ENCODE measurements at regions not wholly inside any gene's neighbourhood (a gene's known extent, or its start where the extent isn't known, plus 50 kb on each side); places are given as distances from the start of the nearest gene placed in this dataset.

DNA sequence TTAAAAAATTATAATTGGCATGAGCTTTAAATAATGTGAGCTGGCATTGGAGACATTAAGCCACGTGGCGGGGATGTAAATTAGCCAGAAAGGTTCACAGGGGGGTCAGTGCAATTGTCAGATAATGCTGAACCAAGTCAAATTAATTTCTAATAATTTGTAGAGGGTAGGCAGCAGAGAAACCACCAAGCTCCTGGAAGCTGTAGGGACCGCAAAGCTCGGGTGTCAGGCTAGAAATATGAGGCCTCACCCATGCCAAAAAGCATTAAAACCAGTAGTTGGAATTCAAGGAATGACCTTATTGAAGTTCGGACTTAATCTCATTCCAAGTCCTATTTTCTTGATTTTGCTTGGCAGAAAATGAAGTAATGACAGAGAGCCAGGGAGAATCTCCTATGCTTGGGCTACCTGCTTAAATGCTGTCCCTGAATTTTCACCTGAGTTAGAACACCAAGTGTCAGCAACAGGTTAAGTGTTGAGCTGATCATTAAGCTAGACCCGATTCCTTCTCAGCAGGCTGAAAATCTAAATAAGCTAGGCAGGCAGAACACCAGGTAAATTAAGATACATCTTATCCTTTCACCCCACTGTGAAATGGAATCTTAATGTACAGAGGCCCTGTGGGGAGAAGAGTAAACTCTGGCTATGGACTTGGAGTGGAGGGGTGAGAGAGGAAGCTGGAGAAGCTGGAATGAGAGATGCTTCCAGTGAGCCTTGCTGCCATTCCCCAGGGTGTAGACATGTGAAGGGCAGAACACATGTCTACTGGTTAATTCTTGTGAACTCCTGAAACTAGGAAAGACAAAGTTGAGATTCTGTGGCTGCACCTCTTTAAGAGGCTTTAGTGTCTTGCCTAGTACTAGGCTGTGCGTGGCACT lies 520.0 kb downstream of the SLC4A3 start:
- TF ChIP-seq POLR2AphosphoS5 (IDR thresholded peaks at IDR 0.05), result no peak
- TF ChIP-seq, protein P1, sequence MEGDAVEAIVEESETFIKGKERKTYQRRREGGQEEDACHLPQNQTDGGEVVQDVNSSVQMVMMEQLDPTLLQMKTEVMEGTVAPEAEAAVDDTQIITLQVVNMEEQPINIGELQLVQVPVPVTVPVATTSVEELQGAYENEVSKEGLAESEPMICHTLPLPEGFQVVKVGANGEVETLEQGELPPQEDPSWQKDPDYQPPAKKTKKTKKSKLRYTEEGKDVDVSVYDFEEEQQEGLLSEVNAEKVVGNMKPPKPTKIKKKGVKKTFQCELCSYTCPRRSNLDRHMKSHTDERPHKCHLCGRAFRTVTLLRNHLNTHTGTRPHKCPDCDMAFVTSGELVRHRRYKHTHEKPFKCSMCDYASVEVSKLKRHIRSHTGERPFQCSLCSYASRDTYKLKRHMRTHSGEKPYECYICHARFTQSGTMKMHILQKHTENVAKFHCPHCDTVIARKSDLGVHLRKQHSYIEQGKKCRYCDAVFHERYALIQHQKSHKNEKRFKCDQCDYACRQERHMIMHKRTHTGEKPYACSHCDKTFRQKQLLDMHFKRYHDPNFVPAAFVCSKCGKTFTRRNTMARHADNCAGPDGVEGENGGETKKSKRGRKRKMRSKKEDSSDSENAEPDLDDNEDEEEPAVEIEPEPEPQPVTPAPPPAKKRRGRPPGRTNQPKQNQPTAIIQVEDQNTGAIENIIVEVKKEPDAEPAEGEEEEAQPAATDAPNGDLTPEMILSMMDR (IDR thresholded peaks at IDR 0.05 in 8 of 11, conservative IDR thresholded peaks at IDR 0.05 in 3 of 11), result no peak
